ENCODE measurements at regions not wholly inside any gene's neighbourhood (a gene's known extent, or its start where the extent isn't known, plus 50 kb on each side); places are given as distances from the start of the nearest gene placed in this dataset.
"Not testable (repeated sequence)": the region's sequence is repeated elsewhere in the genome, so short reads cannot be mapped to it uniquely, and the experiment has no call there.

DNA sequence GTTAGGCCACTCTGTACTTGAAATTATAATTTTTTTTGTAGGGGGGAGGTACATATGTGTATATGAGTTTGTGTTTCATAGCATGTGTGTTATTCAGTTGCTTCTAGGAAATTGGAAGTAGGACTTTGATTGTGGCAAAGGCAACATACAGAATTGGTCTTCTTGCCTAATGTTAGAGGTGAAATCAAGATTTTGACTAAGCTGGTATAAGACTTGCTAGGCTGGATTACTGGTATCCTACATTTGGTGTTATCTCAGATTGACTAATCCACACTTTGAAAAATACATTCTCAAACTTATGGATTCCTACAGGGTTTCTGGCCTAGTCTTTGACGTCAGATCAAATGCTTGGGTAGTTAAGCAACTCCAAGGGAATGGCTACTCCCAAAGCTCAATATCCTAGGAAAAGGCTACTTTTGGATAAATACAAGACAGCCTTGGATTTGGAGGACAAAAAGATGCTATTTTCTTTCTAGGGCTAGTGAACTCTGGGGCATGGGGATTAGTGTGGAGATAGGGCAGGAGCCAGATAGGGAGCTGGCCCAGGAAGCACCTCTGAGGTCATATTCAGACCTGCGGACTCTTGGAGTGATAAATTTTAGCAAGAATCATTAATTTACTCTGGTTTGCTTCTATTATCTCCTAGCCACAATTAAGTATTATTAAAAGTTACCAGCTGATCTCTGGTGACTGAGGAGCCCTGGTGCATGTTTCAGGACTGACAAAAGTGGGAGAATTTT, 144.0 kb upstream of the RPS23 start:
- Histone ChIP-seq H3K4me1 (ENCODE audit: control insufficient read depth, insufficient read depth, low read length, unreplicated experiment) (peaks cover 46% of the 10 kb centered on the region), H2AFZ (ENCODE audit: low read length, unreplicated experiment) (peak overlapping the region; percentile 54), H3K79me2 (ENCODE audit: control insufficient read depth, insufficient read depth, low read length, unreplicated experiment) (no peaks in the 10 kb centered on the region), H3K27me3 (ENCODE audit: insufficient read depth, low read length) (no peaks in the 10 kb centered on the region), H3K36me3 (ENCODE audit: insufficient read depth, low read length) (no peaks in the 10 kb centered on the region), H3K4me3 (ENCODE audit: low read depth, low read length) (no peak overlapping the region), H3K27ac (ENCODE audit: low read depth, low read length) (peak overlapping the region; percentile 45)

DNA sequence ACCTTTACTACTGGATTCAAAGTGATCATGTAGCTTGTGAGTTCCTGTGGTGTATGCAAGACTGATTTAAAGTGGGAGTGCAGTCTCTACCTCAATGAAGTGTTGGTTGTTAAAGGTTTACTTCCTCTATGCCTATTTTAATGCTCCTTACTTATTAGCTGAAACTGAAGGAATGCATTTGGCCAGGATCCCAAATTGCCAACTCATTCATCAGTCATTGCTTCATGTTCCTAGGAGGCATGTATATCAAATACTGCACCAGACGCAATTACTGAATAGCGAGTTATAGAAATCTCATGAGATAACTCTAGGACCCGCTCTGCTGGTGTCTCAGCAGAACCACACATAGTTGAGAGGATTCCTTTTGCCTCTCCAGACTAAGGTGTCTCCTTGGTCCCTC, 143.0 kb upstream of the RPS23 start:
- Histone ChIP-seq H3K27ac (ENCODE audit: low read depth, low read length) (peak overlapping the region; percentile 45), H3K4me3 (ENCODE audit: low read depth, low read length) (no peak overlapping the region), H2AFZ (ENCODE audit: low read length, unreplicated experiment) (no peak overlapping the region)

DNA sequence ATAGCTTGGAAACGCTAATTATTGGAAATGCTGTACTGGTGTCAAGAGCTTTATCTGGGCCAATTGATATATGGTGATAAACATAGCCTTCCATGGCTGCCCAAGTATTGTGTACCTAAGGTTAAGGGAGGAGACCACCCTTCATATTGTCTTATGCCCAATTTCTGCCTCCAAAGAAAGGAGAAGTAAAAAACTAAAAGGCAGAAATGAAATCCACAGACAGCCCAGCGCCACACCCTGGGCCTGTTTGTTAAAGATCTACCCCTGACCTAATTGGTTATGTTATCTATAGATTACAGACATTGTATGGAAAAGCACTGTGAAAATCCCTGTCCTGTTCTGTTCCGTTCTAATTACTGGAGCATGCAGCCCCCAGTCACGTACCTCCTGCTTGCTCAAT, 142.4 kb upstream of the RPS23 start:
- Histone ChIP-seq H3K27ac (ENCODE audit: low read depth, low read length) (peak overlapping the region; percentile 45; the same call in 1 of the 2 replicates), H3K4me1 (ENCODE audit: control insufficient read depth, insufficient read depth, low read length, unreplicated experiment) (peaks cover 37% of the 10 kb centered on the region)
- H2AFZ ChIP-seq (ENCODE audit: low read length, unreplicated experiment); H3K79me2 ChIP-seq (ENCODE audit: control insufficient read depth, insufficient read depth, low read length, unreplicated experiment); H3K27me3 ChIP-seq (ENCODE audit: insufficient read depth, low read length); H3K4me3 ChIP-seq (ENCODE audit: low read depth, low read length); H3K36me3 ChIP-seq (ENCODE audit: insufficient read depth, low read length): not testable (repeated sequence)

More for the DNA sequence above, 143.0 kb upstream of the RPS23 start:
- Histone ChIP-seq H3K4me1 (ENCODE audit: control insufficient read depth, insufficient read depth, low read length, unreplicated experiment) (peaks cover 41% of the 10 kb centered on the region), H3K27me3 (ENCODE audit: insufficient read depth, low read length) (no peaks in the 10 kb centered on the region), H3K36me3 (ENCODE audit: insufficient read depth, low read length) (no peaks in the 10 kb centered on the region), H3K79me2 (ENCODE audit: control insufficient read depth, insufficient read depth, low read length, unreplicated experiment) (no peaks in the 10 kb centered on the region)

DNA sequence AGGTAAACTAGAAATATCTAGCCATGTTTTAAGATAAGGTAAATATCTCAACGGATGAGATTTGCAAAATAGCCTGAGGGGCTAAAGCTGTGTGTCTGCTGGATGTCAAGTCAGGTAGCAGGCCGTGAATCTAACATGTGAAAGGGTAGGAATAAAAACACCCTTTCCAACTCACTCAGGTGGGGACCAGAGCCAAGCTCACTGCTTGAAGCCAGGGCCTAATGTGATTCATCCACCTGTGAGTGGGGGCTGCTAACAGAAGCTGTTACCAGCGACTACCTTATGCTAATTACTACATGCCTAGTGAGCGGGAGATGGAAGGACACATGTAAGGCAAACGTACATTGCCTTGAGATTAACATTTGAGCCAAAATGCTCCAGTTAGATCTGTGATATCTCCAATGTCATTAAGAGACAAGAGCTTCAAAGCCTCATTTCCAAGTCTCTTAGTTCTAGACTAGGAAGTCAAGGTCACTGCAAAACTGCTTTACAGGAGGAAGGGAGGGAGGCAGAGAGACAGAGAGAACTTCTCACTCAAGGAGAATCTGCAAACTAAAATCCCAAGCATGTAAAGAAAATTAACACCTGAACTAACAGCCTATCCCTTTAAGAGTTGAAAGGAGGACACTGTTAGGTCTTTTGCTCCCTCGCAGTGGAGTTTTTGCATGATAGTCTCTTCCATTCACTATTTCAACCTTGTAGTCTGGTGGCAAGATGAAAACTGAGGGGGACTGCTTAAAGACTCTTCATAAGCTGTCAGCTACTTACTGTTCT, 141.6 kb upstream of the RPS23 start:
- Histone ChIP-seq H3K27me3 (ENCODE audit: insufficient read depth, low read length) (no peaks in the 10 kb centered on the region), H3K4me3 (ENCODE audit: low read depth, low read length) (no peak overlapping the region), H3K79me2 (ENCODE audit: control insufficient read depth, insufficient read depth, low read length, unreplicated experiment) (no peaks in the 10 kb centered on the region), H3K4me1 (ENCODE audit: control insufficient read depth, insufficient read depth, low read length, unreplicated experiment) (peaks cover 36% of the 10 kb centered on the region), H3K27ac (ENCODE audit: low read depth, low read length) (no peak overlapping the region), H2AFZ (ENCODE audit: low read length, unreplicated experiment) (no peak overlapping the region), H3K36me3 (ENCODE audit: insufficient read depth, low read length) (no peaks in the 10 kb centered on the region)

DNA sequence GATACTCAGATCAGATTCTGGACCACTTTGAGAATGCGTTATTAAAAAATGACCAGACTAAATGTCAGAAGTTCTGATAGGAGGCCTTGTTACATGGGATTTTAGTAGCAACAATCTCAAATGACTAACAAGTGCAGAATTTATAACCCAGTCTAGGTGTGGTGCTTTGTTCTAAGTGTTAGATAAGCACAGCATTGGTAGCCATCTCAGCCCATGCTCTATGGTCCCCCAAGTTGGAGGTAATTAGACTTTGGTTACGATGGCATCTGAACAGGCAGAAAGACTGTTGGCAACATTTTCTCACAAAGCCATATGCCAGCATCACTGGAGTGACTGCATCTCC, 140.4 kb upstream of the RPS23 start:
- H3K79me2 ChIP-seq (ENCODE audit: control insufficient read depth, insufficient read depth, low read length, unreplicated experiment), result no peaks in the 10 kb centered on the region
- peak overlapping the region; percentile 34 for H3K27ac ChIP-seq (ENCODE audit: low read depth, low read length)
- no peak overlapping the region for H3K4me3 ChIP-seq (ENCODE audit: low read depth, low read length)
- H2AFZ ChIP-seq (ENCODE audit: low read length, unreplicated experiment), result no peak overlapping the region
- H3K4me1 ChIP-seq (ENCODE audit: control insufficient read depth, insufficient read depth, low read length, unreplicated experiment), result peaks cover 43% of the 10 kb centered on the region
- no peaks in the 10 kb centered on the region for H3K27me3 ChIP-seq (ENCODE audit: insufficient read depth, low read length)
- no peaks in the 10 kb centered on the region for H3K36me3 ChIP-seq (ENCODE audit: insufficient read depth, low read length)

DNA sequence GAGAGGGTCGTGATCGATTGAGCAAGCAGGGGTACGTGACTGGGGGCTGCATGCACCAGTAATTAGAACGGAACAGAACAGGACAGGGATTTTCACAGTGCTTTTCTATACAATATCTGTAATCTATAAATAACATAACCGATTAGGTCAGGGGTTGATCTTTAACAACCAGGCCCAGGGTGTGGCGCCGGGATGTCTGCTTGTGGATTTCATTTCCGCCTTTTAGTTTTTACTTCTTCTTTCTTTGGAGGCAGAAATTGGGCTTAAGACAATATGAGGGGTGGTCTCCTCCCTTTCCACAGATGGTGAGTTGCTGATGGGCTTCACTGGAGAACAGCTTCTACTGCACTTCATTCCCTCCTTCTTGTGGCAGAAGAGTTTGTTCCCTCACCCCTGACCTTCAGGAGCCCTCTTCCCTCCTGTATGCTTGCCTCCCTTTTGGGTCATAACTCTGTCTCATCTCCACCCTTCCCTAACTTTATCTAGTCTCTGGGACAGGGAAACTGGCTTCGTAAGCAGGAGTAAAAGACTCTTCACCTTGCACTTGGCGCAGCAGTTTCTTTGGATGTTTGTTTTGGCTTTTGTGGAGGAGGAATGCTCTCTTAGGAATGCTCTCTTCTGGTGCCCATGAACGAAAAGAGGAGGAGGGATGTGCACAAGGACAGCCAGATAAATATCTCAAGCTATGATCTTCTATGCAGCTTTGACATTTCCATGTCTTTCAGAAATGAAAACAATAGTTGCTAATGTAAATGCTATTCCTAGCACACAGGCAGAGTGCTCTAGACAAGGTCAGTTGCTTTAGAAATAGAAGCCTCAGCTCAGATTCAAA, 139.8 kb upstream of the RPS23 start:
- Histone ChIP-seq H3K27ac (ENCODE audit: low read depth, low read length) (peak overlapping the region; percentile 34), H3K36me3 (ENCODE audit: insufficient read depth, low read length) (no peaks in the 10 kb centered on the region), H3K79me2 (ENCODE audit: control insufficient read depth, insufficient read depth, low read length, unreplicated experiment) (no peaks in the 10 kb centered on the region), H3K4me3 (ENCODE audit: low read depth, low read length) (no peak overlapping the region), H3K4me1 (ENCODE audit: control insufficient read depth, insufficient read depth, low read length, unreplicated experiment) (peaks cover 49% of the 10 kb centered on the region), H2AFZ (ENCODE audit: low read length, unreplicated experiment) (no peak overlapping the region), H3K27me3 (ENCODE audit: insufficient read depth, low read length) (no peaks in the 10 kb centered on the region)

DNA sequence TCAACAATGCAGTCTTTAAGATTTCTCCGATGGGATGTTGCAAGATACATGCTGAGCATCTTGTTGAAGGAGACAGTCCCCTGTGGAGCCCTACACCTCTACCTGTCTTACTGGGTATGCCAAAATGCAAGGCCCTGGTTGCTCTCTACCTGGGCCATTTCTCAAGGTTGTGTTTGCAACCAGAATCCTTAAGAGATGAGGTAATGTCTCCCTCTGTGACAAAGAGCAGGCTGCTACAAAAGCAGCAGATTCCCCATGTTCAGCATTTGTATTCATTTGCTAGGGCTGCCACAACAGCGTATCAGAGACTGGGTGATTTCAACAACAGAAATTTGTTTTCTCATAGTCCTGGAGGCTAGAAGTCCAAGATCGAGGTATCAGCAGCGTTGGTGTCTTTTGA, 138.4 kb upstream of the RPS23 start:
- Histone ChIP-seq H2AFZ (ENCODE audit: low read length, unreplicated experiment) (no peak overlapping the region), H3K27me3 (ENCODE audit: insufficient read depth, low read length) (no peaks in the 10 kb centered on the region), H3K36me3 (ENCODE audit: insufficient read depth, low read length) (no peaks in the 10 kb centered on the region), H3K4me3 (ENCODE audit: low read depth, low read length) (no peak overlapping the region), H3K27ac (ENCODE audit: low read depth, low read length) (no peak overlapping the region), H3K79me2 (ENCODE audit: control insufficient read depth, insufficient read depth, low read length, unreplicated experiment) (no peaks in the 10 kb centered on the region), H3K4me1 (ENCODE audit: control insufficient read depth, insufficient read depth, low read length, unreplicated experiment) (peaks cover 37% of the 10 kb centered on the region)

DNA sequence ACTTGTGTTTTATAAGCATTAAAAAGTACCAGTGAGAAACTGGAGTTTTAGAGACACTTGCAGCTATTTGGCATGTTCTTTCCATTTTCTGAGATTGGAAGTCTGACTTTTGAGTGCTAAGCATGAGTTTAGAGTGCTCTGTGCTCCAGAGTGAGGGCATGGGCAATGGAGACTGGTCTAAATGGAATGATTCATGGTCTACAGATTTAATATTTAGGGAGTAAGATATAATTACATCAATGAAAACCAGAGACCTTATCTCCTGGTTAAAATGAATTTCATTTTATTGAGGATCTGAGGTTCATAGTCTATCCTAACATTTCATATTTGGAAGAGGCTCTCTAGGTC, 135.9 kb upstream of the RPS23 start:
- no peaks in the 10 kb centered on the region for H3K36me3 ChIP-seq (ENCODE audit: insufficient read depth, low read length)
- H3K4me1 ChIP-seq (ENCODE audit: control insufficient read depth, insufficient read depth, low read length, unreplicated experiment), result peaks cover 27% of the 10 kb centered on the region
- H3K27me3 ChIP-seq (ENCODE audit: insufficient read depth, low read length), result no peaks in the 10 kb centered on the region
- H3K4me3 ChIP-seq (ENCODE audit: low read depth, low read length), result no peak overlapping the region
- no peak overlapping the region for H2AFZ ChIP-seq (ENCODE audit: low read length, unreplicated experiment)
- peak overlapping the region; percentile 84 for H3K27ac ChIP-seq (ENCODE audit: low read depth, low read length)
- no peaks in the 10 kb centered on the region for H3K79me2 ChIP-seq (ENCODE audit: control insufficient read depth, insufficient read depth, low read length, unreplicated experiment)

DNA sequence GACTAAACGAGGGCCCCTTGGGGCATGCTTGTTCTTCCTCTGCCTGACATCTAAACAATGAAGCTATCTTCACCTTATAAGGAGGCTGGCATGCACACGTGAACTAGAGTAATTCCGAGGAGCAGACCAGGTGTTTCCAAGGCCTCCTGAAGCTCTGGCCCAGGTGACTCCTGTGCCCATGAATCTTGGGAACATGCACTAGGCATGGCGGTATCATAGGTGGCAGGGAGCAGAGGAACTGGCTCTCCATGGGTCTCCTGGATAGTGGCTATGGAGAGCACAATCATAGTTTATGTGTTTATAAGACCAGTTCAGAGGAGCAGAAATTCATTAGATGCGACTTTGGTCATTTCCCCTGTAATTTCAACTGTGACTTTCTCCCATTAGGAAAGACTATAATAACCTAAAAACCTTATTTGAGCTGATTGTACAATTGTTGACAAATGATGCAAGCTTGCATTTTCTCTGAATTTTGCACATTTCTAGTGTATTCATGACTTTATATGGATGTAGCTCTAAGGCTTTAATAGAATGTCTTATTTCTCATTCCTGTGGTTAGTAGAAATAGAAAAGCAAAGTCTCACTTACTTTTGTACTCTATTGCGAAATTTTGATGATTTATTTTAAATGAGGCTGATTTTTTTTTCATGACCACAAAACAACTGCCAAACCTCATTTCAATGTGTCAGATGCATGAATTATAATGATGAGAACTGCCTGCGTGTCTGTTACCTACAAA, 135.3 kb upstream of the RPS23 start:
- no peaks in the 10 kb centered on the region for H3K27me3 ChIP-seq (ENCODE audit: insufficient read depth, low read length)
- H3K27ac ChIP-seq (ENCODE audit: low read depth, low read length), result peak overlapping the region; percentile 84
- H3K4me3 ChIP-seq (ENCODE audit: low read depth, low read length), result no peak overlapping the region
- H2AFZ ChIP-seq (ENCODE audit: low read length, unreplicated experiment), result no peak overlapping the region
- no peaks in the 10 kb centered on the region for H3K79me2 ChIP-seq (ENCODE audit: control insufficient read depth, insufficient read depth, low read length, unreplicated experiment)
- no peaks in the 10 kb centered on the region for H3K36me3 ChIP-seq (ENCODE audit: insufficient read depth, low read length)
- H3K4me1 ChIP-seq (ENCODE audit: control insufficient read depth, insufficient read depth, low read length, unreplicated experiment), result peaks cover 23% of the 10 kb centered on the region

DNA sequence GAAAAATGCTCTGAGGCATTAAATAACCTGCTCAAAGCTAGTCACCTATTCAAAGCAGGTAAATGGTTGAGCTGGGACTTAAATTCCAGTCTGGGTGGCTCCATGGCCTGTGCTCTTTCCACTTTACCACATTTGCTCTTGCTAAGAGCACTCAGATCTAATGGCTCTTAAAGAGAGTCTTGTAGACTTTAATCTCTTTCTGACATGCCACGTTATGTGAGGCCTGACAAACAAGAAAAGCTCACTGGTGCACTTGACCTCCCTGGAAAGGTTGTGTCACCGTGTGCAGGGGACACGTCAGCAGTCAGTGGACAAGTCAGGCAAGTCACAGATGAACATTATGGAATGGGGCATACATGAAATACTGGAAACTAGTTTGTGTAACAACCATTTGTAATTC, 129.9 kb upstream of the RPS23 start:
- no peaks in the 10 kb centered on the region for H3K27me3 ChIP-seq (ENCODE audit: insufficient read depth, low read length)
- no peak overlapping the region for H2AFZ ChIP-seq (ENCODE audit: low read length, unreplicated experiment)
- H3K79me2 ChIP-seq (ENCODE audit: control insufficient read depth, insufficient read depth, low read length, unreplicated experiment), result no peaks in the 10 kb centered on the region
- H3K27ac ChIP-seq (ENCODE audit: low read depth, low read length), result peak overlapping the region; percentile 99; the same call in 1 of the 2 replicates
- peaks cover 31% of the 10 kb centered on the region for H3K4me1 ChIP-seq (ENCODE audit: control insufficient read depth, insufficient read depth, low read length, unreplicated experiment)
- H3K36me3 ChIP-seq (ENCODE audit: insufficient read depth, low read length), result no peaks in the 10 kb centered on the region
- H3K4me3 ChIP-seq (ENCODE audit: low read depth, low read length), result no peak overlapping the region

Measured in ACC112 (cell line).